C4-2B (cell line): ENCODE measurements at regions not wholly inside any gene's neighbourhood (a gene's known extent, or its start where the extent isn't known, plus 50 kb on each side); places are given as distances from the start of the nearest gene placed in this dataset.
"Not testable (repeated sequence)": the region's sequence is repeated elsewhere in the genome, so short reads cannot be mapped to it uniquely, and the experiment has no call there.

Source experiments
- H3K27ac ChIP-seq: fragments of 450-650 bp; 2 replicates; pipeline ENCODE4 v1.5.1; 2017
- ZFX ChIP-seq: fragments of 450-650 bp; IDR thresholded peaks from 2 replicates; pipeline ENCODE4 v1.6.1; 2017
- TF ChIP-seq, protein P1 (sequence below): fragments of 450-650 bp; conservative IDR thresholded peaks from 2 replicates; pipeline ENCODE4 v1.5.1; 2017; ENCODE audit warnings: mild to moderate bottlenecking

DNA sequence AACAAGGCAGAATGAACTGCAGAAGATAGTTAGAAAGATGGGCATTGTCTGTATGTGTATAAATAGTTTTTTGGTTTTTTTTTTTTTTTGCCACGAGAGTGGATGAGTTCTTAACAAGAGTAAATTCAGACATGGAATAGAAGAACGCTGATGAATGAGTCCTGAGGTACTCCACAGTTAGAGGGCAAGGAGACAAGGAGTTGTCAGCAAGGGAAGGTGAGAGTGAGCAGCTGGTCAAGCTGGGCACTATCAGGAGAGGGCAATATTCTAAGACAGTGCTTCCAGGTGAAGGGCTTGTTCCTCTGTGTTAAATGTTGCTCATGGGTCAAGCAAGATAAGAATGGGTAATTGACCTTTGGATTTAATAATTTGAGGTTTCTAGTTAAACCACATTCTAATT, 138.6 kb upstream of the FAM78B start:
- H3K27ac ChIP-seq = no peak overlapping the region
- TF ChIP-seq ZFX = no peak
- TF ChIP-seq, protein P1, sequence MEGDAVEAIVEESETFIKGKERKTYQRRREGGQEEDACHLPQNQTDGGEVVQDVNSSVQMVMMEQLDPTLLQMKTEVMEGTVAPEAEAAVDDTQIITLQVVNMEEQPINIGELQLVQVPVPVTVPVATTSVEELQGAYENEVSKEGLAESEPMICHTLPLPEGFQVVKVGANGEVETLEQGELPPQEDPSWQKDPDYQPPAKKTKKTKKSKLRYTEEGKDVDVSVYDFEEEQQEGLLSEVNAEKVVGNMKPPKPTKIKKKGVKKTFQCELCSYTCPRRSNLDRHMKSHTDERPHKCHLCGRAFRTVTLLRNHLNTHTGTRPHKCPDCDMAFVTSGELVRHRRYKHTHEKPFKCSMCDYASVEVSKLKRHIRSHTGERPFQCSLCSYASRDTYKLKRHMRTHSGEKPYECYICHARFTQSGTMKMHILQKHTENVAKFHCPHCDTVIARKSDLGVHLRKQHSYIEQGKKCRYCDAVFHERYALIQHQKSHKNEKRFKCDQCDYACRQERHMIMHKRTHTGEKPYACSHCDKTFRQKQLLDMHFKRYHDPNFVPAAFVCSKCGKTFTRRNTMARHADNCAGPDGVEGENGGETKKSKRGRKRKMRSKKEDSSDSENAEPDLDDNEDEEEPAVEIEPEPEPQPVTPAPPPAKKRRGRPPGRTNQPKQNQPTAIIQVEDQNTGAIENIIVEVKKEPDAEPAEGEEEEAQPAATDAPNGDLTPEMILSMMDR = no peak

DNA sequence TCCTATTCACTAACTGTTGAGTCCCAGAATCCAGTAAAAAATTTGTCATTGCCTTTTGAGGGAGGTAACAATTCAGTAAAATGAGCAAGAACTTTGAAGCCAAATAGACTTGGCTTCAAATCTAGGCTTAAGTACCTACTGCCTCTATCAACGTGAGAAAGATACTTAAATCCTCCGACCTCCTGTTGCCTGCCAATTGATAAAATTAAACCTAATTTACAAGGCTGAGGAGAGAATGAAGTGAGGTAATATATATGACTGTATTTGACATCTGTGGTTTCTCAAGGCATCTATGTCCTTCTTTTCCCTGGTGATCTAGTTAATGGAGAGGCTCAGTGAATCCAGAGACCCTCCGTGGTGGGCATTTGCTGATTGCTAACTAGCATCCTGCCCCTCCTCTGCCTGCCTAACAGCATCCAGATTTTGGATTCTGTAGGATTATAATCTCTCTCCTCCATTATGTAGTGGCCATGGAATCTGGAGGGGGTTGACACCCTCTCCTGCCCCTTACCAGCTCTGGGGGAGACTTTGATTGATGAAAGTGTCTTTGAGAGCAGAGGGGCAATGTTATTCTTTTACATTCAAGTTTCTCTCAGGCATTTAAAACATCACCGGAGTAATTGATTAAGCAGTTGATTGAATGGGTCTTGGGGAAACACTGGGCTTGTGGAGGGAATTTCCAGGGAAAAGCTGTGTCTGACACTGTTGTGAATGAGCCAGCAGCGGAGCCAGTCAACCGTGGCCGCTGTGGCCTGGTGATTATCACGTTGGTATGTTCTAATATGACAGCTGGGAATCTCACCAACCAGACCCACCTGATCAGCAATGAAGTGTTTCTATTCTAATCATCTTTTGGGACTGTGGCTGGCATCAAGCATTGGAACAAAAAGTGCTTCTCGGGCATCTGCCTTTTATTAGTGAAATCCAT, 140.7 kb upstream of the FAM78B start:
- no peak for TF ChIP-seq ZFX
- TF ChIP-seq, protein P1 = no peak
- no peak overlapping the region for H3K27ac ChIP-seq

DNA sequence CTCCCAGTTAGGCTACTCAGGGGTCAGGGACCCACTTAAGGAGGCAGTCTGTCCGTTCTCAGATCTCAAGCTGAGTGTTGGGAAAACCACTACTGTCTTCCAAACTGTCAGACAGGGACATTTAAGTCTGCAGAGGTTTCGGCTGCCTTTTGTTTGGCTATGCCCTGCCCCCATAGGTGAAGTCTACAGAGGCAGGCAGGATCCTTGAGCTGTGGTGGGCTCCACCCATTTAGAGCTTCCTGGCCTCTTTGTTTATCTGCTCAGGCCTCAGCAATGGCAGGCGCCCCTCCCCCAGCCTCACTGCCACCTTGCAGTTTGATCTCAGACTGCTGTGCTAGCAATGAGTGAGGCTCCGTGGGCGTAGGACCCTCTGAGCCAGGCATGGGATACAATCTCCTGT, 149.5 kb upstream of the FAM78B start:
- not testable (repeated sequence) for H3K27ac ChIP-seq

GRCh38 chr1:166322470-166322869, 155.7 kb upstream of the FAM78B start:
- no peak for TF ChIP-seq ZFX
- TF ChIP-seq, protein P1 = no peak
- no peak overlapping the region for H3K27ac ChIP-seq

DNA sequence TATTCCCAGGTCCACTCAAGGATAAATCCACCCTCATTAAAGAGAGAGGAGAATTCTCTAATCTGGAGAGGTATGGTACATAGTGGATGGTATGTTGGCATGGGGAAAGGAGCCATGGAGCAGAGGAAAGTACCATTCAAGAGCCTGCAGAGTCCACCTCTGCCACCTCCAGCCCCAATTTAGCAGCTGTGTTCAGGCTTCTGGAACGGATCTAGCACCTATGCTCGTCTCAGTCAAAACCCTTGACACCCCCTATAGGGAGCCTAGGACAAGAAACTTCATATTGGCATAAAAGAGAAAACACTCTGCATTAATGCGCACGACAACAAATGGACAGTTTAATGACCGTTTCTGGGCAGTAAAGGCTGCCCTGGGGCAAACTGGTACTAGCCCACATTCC, 161.1 kb upstream of the FAM78B start:
- H3K27ac ChIP-seq = no peak overlapping the region
- no peak for TF ChIP-seq ZFX
- TF ChIP-seq, protein P1 = no peak

DNA sequence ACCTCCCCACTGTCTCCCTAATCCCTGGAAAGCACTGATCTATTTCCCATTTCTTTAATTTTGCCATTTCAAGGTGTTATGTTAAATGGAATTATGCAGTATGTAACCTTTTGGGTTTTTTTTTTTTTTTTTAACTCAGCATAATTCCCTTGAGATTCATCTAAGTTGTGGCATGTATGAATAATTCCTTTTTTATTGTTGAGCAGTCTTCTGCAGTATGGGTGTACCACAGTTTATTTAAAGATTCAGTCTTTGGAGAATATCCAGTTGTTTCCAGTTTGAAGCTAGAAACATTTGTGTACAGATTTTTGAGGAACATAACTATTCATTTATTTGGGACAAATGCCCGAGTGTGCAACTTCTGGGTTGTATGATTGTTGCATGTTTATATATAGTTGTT, 162.2 kb upstream of the FAM78B start:
- no peak overlapping the region for H3K27ac ChIP-seq
- TF ChIP-seq, protein P1 = no peak
- no peak for TF ChIP-seq ZFX

DNA sequence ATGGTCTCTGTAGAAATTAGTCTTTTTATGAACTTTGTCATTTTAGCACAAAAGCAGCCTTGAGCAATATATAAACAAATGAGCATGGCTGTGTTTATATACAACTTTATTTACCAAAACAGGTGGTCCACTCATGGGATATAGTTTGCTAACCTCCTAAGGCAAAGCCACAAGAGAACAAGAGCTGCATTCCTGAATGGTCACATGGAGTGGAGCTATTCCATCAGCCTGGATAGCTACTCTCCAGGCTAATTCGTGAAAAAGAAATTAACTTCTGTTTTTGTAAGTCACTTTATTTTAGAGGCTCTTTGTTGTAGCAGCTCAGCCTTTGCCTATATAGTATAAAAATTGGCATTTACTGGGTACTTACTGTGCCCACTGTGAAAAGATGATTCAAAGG, 163.3 kb upstream of the FAM78B start:
- no peak for TF ChIP-seq ZFX
- TF ChIP-seq, protein P1 = no peak
- no peak overlapping the region for H3K27ac ChIP-seq

DNA sequence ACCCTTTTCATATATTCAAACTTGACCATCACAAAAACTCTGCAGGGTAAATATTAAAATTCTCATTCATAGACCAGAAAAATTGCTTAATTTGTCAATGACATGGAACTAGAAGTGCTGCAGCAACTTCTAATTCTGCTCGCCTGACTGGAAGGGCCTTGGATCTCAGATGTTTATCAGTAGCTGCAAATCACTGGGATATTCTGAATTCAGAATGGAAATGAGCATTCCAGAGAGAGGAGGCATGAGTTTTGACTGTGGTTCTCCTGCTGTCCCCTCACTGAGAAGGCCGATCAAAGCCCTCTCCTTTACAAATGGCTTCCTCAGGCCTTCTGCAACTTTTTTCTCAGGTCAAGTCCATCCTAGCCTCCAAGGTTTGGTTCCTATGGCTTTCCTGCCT, 171.3 kb upstream of the FAM78B start:
- no peak overlapping the region for H3K27ac ChIP-seq
- no peak for TF ChIP-seq ZFX
- TF ChIP-seq, protein P1 = no peak
